HepG2 (cell line): ENCODE measurements at regions not wholly inside any gene's neighbourhood (a gene's known extent, or its start where the extent isn't known, plus 50 kb on each side); places are given as distances from the start of the nearest gene placed in this dataset.

Experiments used
- ATAC-seq: fragments of 200-7000 bp; cut with Tn5 transposase; 3 replicates; pipeline ENCODE4 v1.9.1; 2020; ENCODE audit warnings: mild to moderate bottlenecking, moderate library complexity
- BruUV-seq: library from RNA; stranded (reverse); fragments of 400-500 nt; replicated peaks from 2 replicates; lab custom pipeline; 2021; lab: Mats Ljungman, UMichigan
- CTCF ChIA-PET: fragments of 300-600 bp; formaldehyde crosslinking; extraction: SDS; loops from one replicate; lab custom pipeline; 2021; ENCODE audit warnings: low total read pairs, inconsistent platforms, low intra/inter-chr PET ratio; lab: Yijun Ruan, JAX
- POLR2A ChIA-PET: fragments of 350-600 bp; sonication (Branson Sonifier 250); formaldehyde crosslinking; loops from one replicate; lab custom pipeline; 2020; ENCODE audit warnings: antibody characterized with exemption, inconsistent platforms; lab: Yijun Ruan, JAX
- DNase-seq: peaks from one replicate; pipeline ENCODE4 v3.0.0-alpha.2; 2015; ENCODE audit warnings: low spot score
- FAIRE-seq: peaks from 3 replicates; lab custom pipeline; 2011; peaks lifted over from hg19 to GRCh38; lab: Jason Lieb, UNC
- H2AFZ ChIP-seq: one replicate; pipeline ENCODE4 v1.6.1; 2011; ENCODE audit warnings: low read length, inconsistent platforms
- H3K27ac ChIP-seq: fragments of 300-600 bp; 3 replicates; pipeline ENCODE4 v1.8.0; 2011; ENCODE audit warnings: mixed run types, mild to moderate bottlenecking, mixed read lengths, low read length, inconsistent platforms; ENCODE audit not compliant: insufficient read depth; ENCODE audit errors: extremely low read length
- H3K27me3 ChIP-seq, 2 experiments: fragments of 200-600 bp in 1 of 2; 2 replicates in 1 of 2; 3 replicates in 1 of 2; pipeline versions ENCODE4 v1.6.0 to v1.8.0; 2011; ENCODE audit warnings: low read length in 2 of 2, mild to moderate bottlenecking in 2 of 2, moderate library complexity in 2 of 2, inconsistent platforms in 1 of 2; ENCODE audit not compliant: insufficient read depth in 2 of 2, control insufficient read depth in 1 of 2
- H3K36me3 ChIP-seq, 2 experiments: fragments of 200-600 bp in 1 of 2; replicated peaks in 1 of 2; 2 replicates in 1 of 2; 3 replicates in 1 of 2; pipeline versions ENCODE4 v1.5.1 to v1.8.0; 2011; ENCODE audit warnings: low read length in 2 of 2, inconsistent platforms in 1 of 2; ENCODE audit not compliant: insufficient read depth in 2 of 2, control insufficient read depth in 1 of 2
- H3K4me1 ChIP-seq: 2 replicates; pipeline ENCODE4 v1.5.1; 2012; ENCODE audit warnings: low read length, inconsistent platforms; ENCODE audit not compliant: insufficient read depth
- H3K4me2 ChIP-seq: 2 replicates; pipeline ENCODE4 v1.6.0; 2011; ENCODE audit warnings: low read depth, low read length, inconsistent platforms
- H3K4me3 ChIP-seq, 3 experiments: fragments of 200-600 bp in 1 of 3; sonication (generic), shearing (Covaris generic) in 1 of 3; replicated peaks in 1 of 3; 2 replicates each; pipeline ENCODE4 v1.5.1; 2011 to 2016; ENCODE audit warnings: low read length in 3 of 3, inconsistent platforms in 2 of 3, low read depth in 2 of 3, mild to moderate bottlenecking in 2 of 3, control low read depth in 1 of 3, mixed read lengths in 1 of 3; ENCODE audit not compliant: insufficient read depth in 1 of 3
- H3K79me2 ChIP-seq: one replicate; pipeline ENCODE4 v1.6.1; 2011; ENCODE audit warnings: low read length, inconsistent platforms; ENCODE audit not compliant: insufficient read depth
- H3K9ac ChIP-seq: 2 replicates; pipeline ENCODE4 v1.6.0; 2011; ENCODE audit warnings: mild to moderate bottlenecking, low read depth, low read length, inconsistent platforms; ENCODE audit not compliant: insufficient read depth
- H3K9me3 ChIP-seq: 2 replicates; pipeline ENCODE4 v1.5.1; 2012; ENCODE audit warnings: mild to moderate bottlenecking, low read length
- H4K20me1 ChIP-seq: 2 replicates; pipeline ENCODE4 v1.6.0; 2011; ENCODE audit warnings: inconsistent platforms, mild to moderate bottlenecking, low read length, moderate library complexity; ENCODE audit not compliant: insufficient read depth
- FOSL2 ChIP-seq: sonication (generic); formaldehyde crosslinking; IDR thresholded peaks from 2 replicates; pipeline ENCODE4 v1.4.0; 2020; ENCODE audit warnings: missing genetic modification reagents
- FOXP1 ChIP-seq, 2 experiments: fragments of 450-650 bp in 1 of 2; IDR thresholded peaks; 2 replicates each; pipeline ENCODE4 v1.6.1; 2017 to 2018; ENCODE audit warnings: antibody characterized with exemption in 1 of 2
- PCBP2 ChIP-seq: fragments of 200-400 bp; formaldehyde crosslinking; optimal IDR thresholded peaks from 2 replicates; pipeline ENCODE3; 2018; ENCODE audit warnings: low read length, low read depth; ENCODE audit not compliant: poor library complexity, severe bottlenecking
- PHF8 ChIP-seq: sonication (generic); formaldehyde crosslinking; IDR thresholded peaks from 2 replicates; pipeline ENCODE4 v1.5.0; 2020; ENCODE audit warnings: missing genetic modification reagents
- PLRG1 ChIP-seq: fragments of 450-650 bp; conservative IDR thresholded peaks from 2 replicates; pipeline ENCODE4 v1.6.1; 2016
- RBM22 ChIP-seq: fragments of 200-400 bp; formaldehyde crosslinking; optimal IDR thresholded peaks from 2 replicates; pipeline ENCODE3; 2017; ENCODE audit warnings: mild to moderate bottlenecking, low read length, moderate library complexity
- XRCC5 ChIP-seq: fragments of 200-400 bp; formaldehyde crosslinking; optimal IDR thresholded peaks from 2 replicates; pipeline ENCODE3; 2017; ENCODE audit warnings: mild to moderate bottlenecking, low read length
- ZFP82 ChIP-seq: sonication (generic); formaldehyde crosslinking; IDR thresholded peaks from 2 replicates; pipeline ENCODE4 v1.5.1; 2020; ENCODE audit warnings: mild to moderate bottlenecking, missing genetic modification reagents, borderline replicate concordance
- ZMYM4 ChIP-seq: sonication (generic); formaldehyde crosslinking; IDR thresholded peaks from 2 replicates; pipeline ENCODE4 v1.8.1; 2023; ENCODE audit warnings: mild to moderate bottlenecking, missing genetic modification reagents
- ZNF567 ChIP-seq: sonication (generic); formaldehyde crosslinking; IDR thresholded peaks from 2 replicates; pipeline ENCODE4 v1.8.1; 2023; ENCODE audit warnings: mild to moderate bottlenecking, missing genetic modification reagents, borderline replicate concordance
- ZNF790 ChIP-seq: sonication (generic); formaldehyde crosslinking; IDR thresholded peaks from 2 replicates; pipeline ENCODE4 v1.8.0; 2022; ENCODE audit warnings: missing genetic modification reagents, mild to moderate bottlenecking, borderline replicate concordance
- ZSCAN31 ChIP-seq: sonication (generic); formaldehyde crosslinking; IDR thresholded peaks from 2 replicates; pipeline ENCODE4 v1.5.0; 2020; ENCODE audit warnings: low read depth, mild to moderate bottlenecking, missing genetic modification reagents
- WGBS: methylation state at CpG from one replicate; pipeline ENCODE4 v1.1.6; 2017; ENCODE audit warnings: low lambda C conversion rate; 5-methylcytosine and 5-hydroxymethylcytosine counted together
- in situ Hi-C: cut with HindIII; loops from 2 replicates; pipeline ENCODE4 v1.10.0; 2017; ENCODE audit warnings: low pct_unique_long_range_greater_than_20kb; ENCODE audit not compliant: extremely low pct_ligation_motif_present
- intact Hi-C: fragments of 100-400 bp; cut with micrococcal nuclease; formaldehyde crosslinking; loops from one replicate; pipeline ENCODE4 v1.10.0; 2022; ENCODE audit not compliant: unreplicated experiment
- TF ChIP-seq, protein P1 (sequence below): sonication (generic); formaldehyde crosslinking; IDR thresholded peaks from 2 replicates; pipeline ENCODE4 v1.9.0; 2021; ENCODE audit warnings: missing genetic modification reagents, mild to moderate bottlenecking, borderline replicate concordance
- TF ChIP-seq, protein P2 (sequence below): sonication (generic); formaldehyde crosslinking; IDR thresholded peaks from 2 replicates; pipeline ENCODE4 v1.4.0; 2020; ENCODE audit warnings: mild to moderate bottlenecking, missing genetic modification reagents
- TF ChIP-seq, protein P3 (sequence below): sonication (generic); formaldehyde crosslinking; IDR thresholded peaks from 2 replicates; pipeline ENCODE4 v1.5.1; 2020; ENCODE audit warnings: missing genetic modification reagents, mild to moderate bottlenecking, borderline replicate concordance
- TF ChIP-seq, protein P4 (sequence below): sonication (generic); formaldehyde crosslinking; IDR thresholded peaks from 2 replicates; pipeline ENCODE4 v1.4.0; 2020; ENCODE audit warnings: mild to moderate bottlenecking, missing genetic modification reagents
- TF ChIP-seq, protein P5 (sequence below): IDR thresholded peaks from 2 replicates; pipeline ENCODE4 v1.6.1; 2016; ENCODE audit warnings: control low read depth

DNA sequence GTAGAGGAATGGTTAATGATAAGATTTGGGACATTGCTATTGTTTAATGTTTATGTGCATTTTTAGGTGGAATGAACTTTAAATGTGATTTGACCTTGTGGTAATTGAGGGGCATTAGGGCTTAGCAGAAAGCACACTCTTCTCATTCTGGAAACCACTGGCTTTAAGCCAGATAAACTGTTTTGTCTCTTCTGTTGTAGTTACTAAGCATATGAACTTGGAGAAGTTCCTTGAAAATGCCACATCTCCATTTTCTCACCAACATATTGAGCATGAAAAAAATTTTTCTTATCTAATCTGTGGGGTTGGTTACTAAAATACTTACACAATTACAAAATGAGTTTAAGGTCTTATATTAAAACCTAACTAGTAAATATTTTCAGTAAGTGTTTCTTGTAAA is 70.8 kb upstream of the FSHR start (continued):
- TF ChIP-seq, protein P1, sequence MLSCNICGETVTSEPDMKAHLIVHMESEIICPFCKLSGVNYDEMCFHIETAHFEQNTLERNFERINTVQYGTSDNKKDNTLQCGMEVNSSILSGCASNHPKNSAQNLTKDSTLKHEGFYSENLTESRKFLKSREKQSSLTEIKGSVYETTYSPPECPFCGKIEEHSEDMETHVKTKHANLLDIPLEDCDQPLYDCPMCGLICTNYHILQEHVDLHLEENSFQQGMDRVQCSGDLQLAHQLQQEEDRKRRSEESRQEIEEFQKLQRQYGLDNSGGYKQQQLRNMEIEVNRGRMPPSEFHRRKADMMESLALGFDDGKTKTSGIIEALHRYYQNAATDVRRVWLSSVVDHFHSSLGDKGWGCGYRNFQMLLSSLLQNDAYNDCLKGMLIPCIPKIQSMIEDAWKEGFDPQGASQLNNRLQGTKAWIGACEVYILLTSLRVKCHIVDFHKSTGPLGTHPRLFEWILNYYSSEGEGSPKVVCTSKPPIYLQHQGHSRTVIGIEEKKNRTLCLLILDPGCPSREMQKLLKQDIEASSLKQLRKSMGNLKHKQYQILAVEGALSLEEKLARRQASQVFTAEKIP = no peak
- TF ChIP-seq ZNF567 (CRISPR knock-in tag) = no peak
- TF ChIP-seq, protein P2, sequence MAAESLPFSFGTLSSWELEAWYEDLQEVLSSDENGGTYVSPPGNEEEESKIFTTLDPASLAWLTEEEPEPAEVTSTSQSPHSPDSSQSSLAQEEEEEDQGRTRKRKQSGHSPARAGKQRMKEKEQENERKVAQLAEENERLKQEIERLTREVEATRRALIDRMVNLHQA (CRISPR knock-in tag) = no peak
- TF ChIP-seq XRCC5 = no peak
- TF ChIP-seq ZFP82 (CRISPR knock-in tag) = no peak

DNA sequence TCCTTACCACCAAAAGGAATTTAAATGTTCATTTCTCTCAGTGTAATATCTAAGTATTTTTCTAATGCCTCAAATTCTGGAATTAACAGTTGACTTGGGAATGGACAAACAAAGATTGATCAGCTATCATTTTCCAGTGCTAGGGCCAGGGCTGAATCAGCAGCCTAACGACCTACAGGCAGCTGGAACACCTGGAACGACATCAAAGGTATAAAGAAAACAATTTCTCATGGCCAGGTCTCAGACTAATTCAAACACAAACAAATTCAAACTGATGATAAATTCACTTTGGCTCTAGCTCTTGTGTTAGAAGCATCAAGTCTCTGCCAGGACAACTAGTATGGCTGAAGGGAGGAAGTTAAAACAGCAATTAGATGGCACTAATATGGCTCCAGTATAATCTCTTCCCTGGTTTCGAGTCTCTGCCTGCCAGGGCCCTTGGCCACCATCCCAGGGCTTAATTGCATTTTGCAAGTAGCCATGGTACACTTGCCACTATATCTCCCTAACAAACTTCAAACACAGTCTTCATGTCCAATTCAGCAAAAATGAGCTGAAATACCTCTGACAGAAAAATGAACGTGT is 70.2 kb upstream of the FSHR start:
- ATAC-seq (no peak), FAIRE-seq (no peak)
- POLR2A ChIA-PET = no interaction called here

More for the DNA sequence above, 70.2 kb upstream of the FSHR start:
- no peak overlapping the region for H3K4me3 ChIP-seq
- H3K9ac ChIP-seq = no peak overlapping the region
- H3K4me2 ChIP-seq = no peak overlapping the region
- CTCF ChIA-PET = no interaction called here
- no peaks in the 10 kb centered on the region for H3K36me3 ChIP-seq
- BruUV-seq = no TSS peak
- in situ Hi-C loops = no loop called here
- H4K20me1 ChIP-seq = no peaks in the 10 kb centered on the region
- no peaks in the 10 kb centered on the region for H3K9me3 ChIP-seq
- WGBS = 0% methylated on average over 4 of the region's 4 CpGs
- H3K27me3 ChIP-seq = no peaks in the 10 kb centered on the region
- H3K27ac ChIP-seq = no peak overlapping the region
- no peaks in the 10 kb centered on the region for H3K4me1 ChIP-seq
- H2AFZ ChIP-seq = no peak overlapping the region
- no peak for TF ChIP-seq PLRG1
- no peak for TF ChIP-seq FOSL2
- TF ChIP-seq, protein P3, sequence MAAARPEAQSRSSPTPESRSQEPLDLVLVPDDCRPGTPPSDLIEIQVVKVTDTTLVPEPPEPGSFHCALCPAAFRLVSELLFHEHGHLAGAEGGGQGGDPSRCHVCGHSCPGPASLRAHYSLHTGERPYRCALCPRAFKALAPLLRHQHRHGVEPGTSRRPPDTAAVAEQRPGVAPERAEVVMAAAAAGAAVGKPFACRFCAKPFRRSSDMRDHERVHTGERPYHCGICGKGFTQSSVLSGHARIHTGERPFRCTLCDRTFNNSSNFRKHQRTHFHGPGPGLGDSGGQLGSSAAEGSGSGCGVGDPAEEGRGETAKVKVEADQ = no peak
- TF ChIP-seq ZMYM4 (CRISPR knock-in tag) = no peak
- no peak for TF ChIP-seq PHF8 (CRISPR knock-in tag)
- no peak for TF ChIP-seq FOXP1 (IDR thresholded peaks at IDR 0.05)
- TF ChIP-seq FOXP1 (CRISPR knock-in tag; IDR thresholded peaks at IDR 0.05) = no peak
- TF ChIP-seq, protein P4, sequence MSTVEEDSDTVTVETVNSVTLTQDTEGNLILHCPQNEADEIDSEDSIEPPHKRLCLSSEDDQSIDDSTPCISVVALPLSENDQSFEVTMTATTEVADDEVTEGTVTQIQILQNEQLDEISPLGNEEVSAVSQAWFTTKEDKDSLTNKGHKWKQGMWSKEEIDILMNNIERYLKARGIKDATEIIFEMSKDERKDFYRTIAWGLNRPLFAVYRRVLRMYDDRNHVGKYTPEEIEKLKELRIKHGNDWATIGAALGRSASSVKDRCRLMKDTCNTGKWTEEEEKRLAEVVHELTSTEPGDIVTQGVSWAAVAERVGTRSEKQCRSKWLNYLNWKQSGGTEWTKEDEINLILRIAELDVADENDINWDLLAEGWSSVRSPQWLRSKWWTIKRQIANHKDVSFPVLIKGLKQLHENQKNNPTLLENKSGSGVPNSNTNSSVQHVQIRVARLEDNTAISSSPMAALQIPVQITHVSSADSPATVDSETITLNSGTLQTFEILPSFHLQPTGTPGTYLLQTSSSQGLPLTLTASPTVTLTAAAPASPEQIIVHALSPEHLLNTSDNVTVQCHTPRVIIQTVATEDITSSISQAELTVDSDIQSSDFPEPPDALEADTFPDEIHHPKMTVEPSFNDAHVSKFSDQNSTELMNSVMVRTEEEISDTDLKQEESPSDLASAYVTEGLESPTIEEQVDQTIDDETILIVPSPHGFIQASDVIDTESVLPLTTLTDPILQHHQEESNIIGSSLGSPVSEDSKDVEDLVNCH (CRISPR knock-in tag) = no peak
- TF ChIP-seq PCBP2 = no peak
- TF ChIP-seq, protein P5, sequence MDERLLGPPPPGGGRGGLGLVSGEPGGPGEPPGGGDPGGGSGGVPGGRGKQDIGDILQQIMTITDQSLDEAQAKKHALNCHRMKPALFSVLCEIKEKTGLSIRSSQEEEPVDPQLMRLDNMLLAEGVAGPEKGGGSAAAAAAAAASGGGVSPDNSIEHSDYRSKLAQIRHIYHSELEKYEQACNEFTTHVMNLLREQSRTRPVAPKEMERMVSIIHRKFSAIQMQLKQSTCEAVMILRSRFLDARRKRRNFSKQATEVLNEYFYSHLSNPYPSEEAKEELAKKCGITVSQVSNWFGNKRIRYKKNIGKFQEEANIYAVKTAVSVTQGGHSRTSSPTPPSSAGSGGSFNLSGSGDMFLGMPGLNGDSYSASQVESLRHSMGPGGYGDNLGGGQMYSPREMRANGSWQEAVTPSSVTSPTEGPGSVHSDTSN = no peak
- no peak for TF ChIP-seq ZNF790
- TF ChIP-seq ZSCAN31 (CRISPR knock-in tag) = no peak
- no peak for TF ChIP-seq RBM22
- no peak for DNase-seq
- no peaks in the 10 kb centered on the region for H3K79me2 ChIP-seq
- intact Hi-C loops = no loop called here
